Cardiac muscle cell (in vitro differentiated cells and primary cell): ENCODE measurements at regions not wholly inside any gene's neighbourhood (a gene's known extent, or its start where the extent isn't known, plus 50 kb on each side); places are given as distances from the start of the nearest gene placed in this dataset.
"Not testable (repeated sequence)": the region's sequence is repeated elsewhere in the genome, so short reads cannot be mapped to it uniquely, and the experiment has no call there.

Source experiments
- DNase-seq, 2 donors: peaks; one replicate each; pipeline versions ENCODE4 v3.0.0 to v3.0.0-alpha.2; 2010 to 2017; ENCODE audit warnings: low read depth in 1 of 2, low spot score in 1 of 2
- H3K27ac ChIP-seq: fragments of 200-600 bp; sonication (generic); 2 replicates; pipeline ENCODE4 v1.5.1; 2016
- H3K27me3 ChIP-seq: fragments of 200-600 bp; sonication (generic); 2 replicates; pipeline ENCODE4 v1.6.0; 2016; ENCODE audit warnings: control low read depth
- H3K36me3 ChIP-seq: fragments of 200-600 bp; sonication (generic); 2 replicates; pipeline ENCODE4 v1.5.1; 2016; ENCODE audit warnings: control low read depth
- H3K4me1 ChIP-seq: fragments of 200-600 bp; sonication (generic); 2 replicates; pipeline ENCODE4 v1.8.1; 2017; ENCODE audit warnings: low read depth, mild to moderate bottlenecking, mixed run types
- H3K4me3 ChIP-seq: fragments of 200-600 bp; sonication (generic); 2 replicates; pipeline ENCODE4 v1.5.1; 2016; ENCODE audit warnings: mild to moderate bottlenecking
- H3K9me3 ChIP-seq: fragments of 200-600 bp; sonication (generic); 2 replicates; pipeline ENCODE4 v1.5.1; 2017; ENCODE audit warnings: low read depth, mild to moderate bottlenecking, control low read depth
- CTCF ChIP-seq: IDR thresholded peaks from 2 replicates; pipeline ENCODE4 v1.5.1; 2012; ENCODE audit warnings: low read depth, mild to moderate bottlenecking, low read length

DNA sequence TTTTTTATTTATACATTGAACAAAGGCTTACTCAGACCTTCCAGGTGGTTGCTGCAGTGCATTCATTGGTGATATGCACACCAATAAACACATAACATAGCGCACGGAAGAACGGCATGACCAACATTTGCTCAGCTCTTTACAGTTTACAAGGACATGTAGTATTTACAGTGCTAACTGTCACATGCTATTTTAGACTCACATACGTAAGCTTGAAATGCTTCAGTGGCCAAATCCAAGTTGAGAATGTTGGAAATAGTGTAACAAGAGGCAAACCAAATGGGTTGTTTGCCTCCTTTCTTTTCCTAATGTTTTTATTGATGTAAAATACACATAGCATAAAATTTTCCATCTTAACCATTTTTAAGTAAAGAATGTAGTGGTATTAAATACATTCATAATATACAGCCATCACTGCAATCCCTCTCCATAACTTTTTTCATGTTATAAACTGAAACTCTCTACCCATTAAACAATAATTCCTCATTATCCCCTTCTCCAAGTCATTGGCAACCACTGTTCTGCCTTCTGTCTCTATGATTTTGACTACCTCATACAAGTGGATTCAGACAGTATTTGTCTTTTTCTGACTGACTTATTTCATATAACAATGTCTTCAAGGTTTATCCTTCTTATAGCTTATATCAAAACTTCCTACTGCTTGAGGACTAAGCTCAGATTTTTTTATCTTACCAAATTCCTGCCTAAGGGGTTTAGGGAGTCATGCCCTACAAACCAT, 1722.9 kb upstream of the AGA start:
- no peaks in the 10 kb centered on the region for H3K9me3 ChIP-seq
- peaks cover 9% of the 10 kb centered on the region for H3K27me3 ChIP-seq
- no peak overlapping the region for H3K4me3 ChIP-seq
- H3K36me3 ChIP-seq = no peaks in the 10 kb centered on the region
- TF ChIP-seq CTCF = no peak
- no peak overlapping the region for H3K27ac ChIP-seq
- peaks cover 14% of the 10 kb centered on the region for H3K4me1 ChIP-seq
- no peak for DNase-seq

GRCh38 chr4:179165862-179166261, 1723.6 kb upstream of the AGA start:
- no peaks in the 10 kb centered on the region for H3K36me3 ChIP-seq
- peaks cover 14% of the 10 kb centered on the region for H3K27me3 ChIP-seq
- no peaks in the 10 kb centered on the region for H3K9me3 ChIP-seq
- no peak for TF ChIP-seq CTCF
- H3K4me1 ChIP-seq = peaks cover 14% of the 10 kb centered on the region
- no peak overlapping the region for H3K27ac ChIP-seq
- H3K4me3 ChIP-seq = no peak overlapping the region
- no peak for DNase-seq

GRCh38 chr4:179170308-179170707, 1728.1 kb upstream of the AGA start:
- H3K27me3 ChIP-seq = peaks cover 14% of the 10 kb centered on the region
- H3K27ac ChIP-seq, DNase-seq, H3K4me3 ChIP-seq, H3K4me1 ChIP-seq, H3K9me3 ChIP-seq, H3K36me3 ChIP-seq: not testable (repeated sequence)

DNA sequence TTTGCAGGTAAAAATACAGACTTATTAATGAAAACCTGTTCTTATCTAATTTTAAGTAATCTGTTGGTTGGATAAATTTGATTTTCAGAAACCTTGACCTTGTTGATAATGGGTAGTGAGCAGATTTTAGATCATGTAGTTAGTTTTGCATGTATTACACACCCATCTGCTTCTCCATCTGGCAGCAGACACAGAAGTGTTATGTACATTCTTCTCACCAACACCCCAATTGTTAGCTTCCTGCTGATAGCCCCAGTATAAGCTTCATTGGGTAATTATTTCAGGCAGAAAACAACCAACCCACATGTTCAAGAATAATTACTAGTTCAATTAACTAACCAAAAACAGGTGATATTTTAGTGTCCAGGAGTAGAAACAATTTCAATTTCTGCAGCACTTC, 1740.5 kb upstream of the AGA start:
- no peak overlapping the region for H3K4me3 ChIP-seq
- no peak for DNase-seq
- H3K4me1 ChIP-seq = no peaks in the 10 kb centered on the region
- no peaks in the 10 kb centered on the region for H3K27me3 ChIP-seq
- no peak for TF ChIP-seq CTCF
- no peaks in the 10 kb centered on the region for H3K36me3 ChIP-seq
- no peak overlapping the region for H3K27ac ChIP-seq
- H3K9me3 ChIP-seq = no peaks in the 10 kb centered on the region

GRCh38 chr4:179195887-179196286, 1753.7 kb upstream of the AGA start:
- TF ChIP-seq CTCF = no peak
- DNase-seq = no peak

GRCh38 chr4:179196511-179196910, 1754.3 kb upstream of the AGA start:
- DNase-seq = peak in 1 of 2 donors; percentile 26

More at GRCh38 chr4:179195887-179196286, 1753.7 kb upstream of the AGA start:
- no peak overlapping the region for H3K27ac ChIP-seq
- no peaks in the 10 kb centered on the region for H3K27me3 ChIP-seq
- H3K36me3 ChIP-seq = no peaks in the 10 kb centered on the region
- H3K4me3 ChIP-seq = no peak overlapping the region
- peaks cover 5% of the 10 kb centered on the region for H3K4me1 ChIP-seq
- no peaks in the 10 kb centered on the region for H3K9me3 ChIP-seq

More at GRCh38 chr4:179196511-179196910, 1754.3 kb upstream of the AGA start:
- H3K4me3 ChIP-seq = no peak overlapping the region
- TF ChIP-seq CTCF = no peak
- no peaks in the 10 kb centered on the region for H3K9me3 ChIP-seq
- no peaks in the 10 kb centered on the region for H3K36me3 ChIP-seq
- H3K27ac ChIP-seq = no peak overlapping the region
- peaks cover 5% of the 10 kb centered on the region for H3K4me1 ChIP-seq
- no peaks in the 10 kb centered on the region for H3K27me3 ChIP-seq
